ENCODE measurements at regions not wholly inside any gene's neighbourhood (a gene's known extent, or its start where the extent isn't known, plus 50 kb on each side); places are given as distances from the start of the nearest gene placed in this dataset.

GRCh38 chr12:91608542-91608941, 425.9 kb upstream of the DCN start:
- no peak for DNase-seq

GRCh38 chr12:91606662-91607377, 424.2 kb upstream of the DCN start:
- no peak for DNase-seq

- no peak for DNase-seq
Measured at GRCh38 chr12:91604897-91605296, 422.3 kb upstream of the DCN start.

GRCh38 chr12:91603060-91603459, 420.4 kb upstream of the DCN start:
- no peak for DNase-seq

- DNase-seq: no peak
Measured at GRCh38 chr12:91601054-91601453, 418.4 kb upstream of the DCN start.

GRCh38 chr12:91594715-91595114, 412.1 kb upstream of the DCN start:
- no peak for DNase-seq

GRCh38 chr12:91591639-91591987, 409.0 kb upstream of the DCN start:
- no peak for DNase-seq

- no peak for DNase-seq
Measured at GRCh38 chr12:91590966-91591638, 408.5 kb upstream of the DCN start.

GRCh38 chr12:91588874-91589454, 406.3 kb upstream of the DCN start:
- no peak for DNase-seq

- no peak for DNase-seq
Measured at GRCh38 chr12:91586015-91586414, 403.4 kb upstream of the DCN start.

GRCh38 chr12:91582811-91583210, 400.2 kb upstream of the DCN start:
- no peak for DNase-seq

- DNase-seq: no peak
Measured at GRCh38 chr12:91579516-91580263, 397.1 kb upstream of the DCN start.

- peak; percentile 18 for DNase-seq
Measured at GRCh38 chr12:91577586-91578539, 395.2 kb upstream of the DCN start.

GRCh38 chr12:91576432-91576831, 393.8 kb upstream of the DCN start:
- no peak for DNase-seq

- no peak for DNase-seq
Measured at GRCh38 chr12:91575630-91576029, 393.0 kb upstream of the DCN start.

- DNase-seq: no peak
Measured at GRCh38 chr12:91574975-91575374, 392.4 kb upstream of the DCN start.

- DNase-seq: no peak
Measured at GRCh38 chr12:91574391-91574790, 391.8 kb upstream of the DCN start.

GRCh38 chr12:91572869-91573268, 390.3 kb upstream of the DCN start:
- no peak for DNase-seq

GRCh38 chr12:91567100-91567485, 384.5 kb upstream of the DCN start:
- DNase-seq: no peak

- DNase-seq: no peak
Measured at GRCh38 chr12:91566328-91567099, 383.9 kb upstream of the DCN start.

GRCh38 chr12:91565846-91566245, 383.2 kb upstream of the DCN start:
- DNase-seq: no peak

GRCh38 chr12:91565246-91565645, 382.6 kb upstream of the DCN start:
- DNase-seq: no peak
